HG02588 (cell line): ENCODE measurements at regions not wholly inside any gene's neighbourhood (a gene's known extent, or its start where the extent isn't known, plus 50 kb on each side); places are given as distances from the start of the nearest gene placed in this dataset.

Experiments
- ATAC-seq: cut with Tn5 transposase; IDR thresholded peaks from one replicate; pipeline ENCODE4 v1.9.1; 2021; ENCODE audit warnings: mild to moderate bottlenecking, moderate library complexity; ENCODE audit not compliant: unreplicated experiment

DNA sequence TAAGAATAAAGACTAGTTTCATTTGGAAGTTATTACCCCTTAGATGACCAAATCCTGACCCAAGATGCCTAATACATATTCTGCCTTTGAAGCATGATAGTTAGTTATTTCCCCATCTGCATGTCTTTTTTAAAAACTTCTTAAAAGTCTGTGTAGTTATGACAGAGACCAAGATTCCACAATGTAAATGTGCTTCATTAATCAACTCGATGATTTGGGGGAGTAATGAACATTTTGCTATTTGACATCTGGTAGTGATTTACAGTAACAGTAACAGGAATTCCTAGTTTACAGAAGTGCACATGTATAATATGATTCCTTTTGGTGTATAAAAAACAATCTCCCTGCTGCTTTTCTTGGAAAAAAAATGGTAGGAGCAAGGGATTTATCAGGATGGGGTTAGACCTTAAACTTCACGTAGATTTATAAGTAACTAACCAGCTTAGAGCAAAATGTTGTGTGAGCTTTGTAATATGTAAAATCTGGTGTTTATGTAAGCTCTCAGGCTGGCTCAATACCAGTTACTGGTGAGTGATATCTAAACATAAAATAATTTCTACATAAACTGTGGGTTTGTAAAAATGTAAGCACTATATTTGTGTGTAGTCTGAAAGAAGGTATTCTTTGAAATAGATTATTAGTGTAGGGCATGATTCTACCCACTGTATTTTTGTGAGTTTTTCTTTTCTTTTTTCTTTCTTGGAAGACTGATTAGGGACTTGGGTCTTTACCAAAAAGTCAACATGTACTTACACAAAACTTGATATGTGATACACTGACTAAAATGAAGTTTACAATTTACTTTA, 641.6 kb downstream of the EPHA4 start:
- ATAC-seq: no peak

DNA sequence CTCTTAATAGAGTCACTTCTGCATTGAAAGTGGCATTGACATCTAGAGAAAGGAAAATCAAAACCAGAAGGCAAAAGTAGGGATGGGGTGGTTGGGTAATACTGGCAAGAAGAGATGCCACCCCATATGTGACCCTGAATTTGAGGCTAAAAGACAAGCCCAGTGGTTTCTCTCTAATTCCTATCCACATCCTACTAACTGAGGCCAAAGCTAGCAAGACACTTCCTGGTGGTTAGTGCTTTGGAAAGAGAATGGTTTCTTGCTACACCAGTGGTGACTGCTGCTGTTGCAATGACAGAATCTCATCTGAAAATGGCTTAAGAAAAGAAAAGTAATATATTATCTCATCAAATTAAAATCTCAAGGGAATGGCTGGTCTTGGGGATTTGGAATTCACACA, 640.6 kb downstream of the EPHA4 start:
- ATAC-seq: no peak

DNA sequence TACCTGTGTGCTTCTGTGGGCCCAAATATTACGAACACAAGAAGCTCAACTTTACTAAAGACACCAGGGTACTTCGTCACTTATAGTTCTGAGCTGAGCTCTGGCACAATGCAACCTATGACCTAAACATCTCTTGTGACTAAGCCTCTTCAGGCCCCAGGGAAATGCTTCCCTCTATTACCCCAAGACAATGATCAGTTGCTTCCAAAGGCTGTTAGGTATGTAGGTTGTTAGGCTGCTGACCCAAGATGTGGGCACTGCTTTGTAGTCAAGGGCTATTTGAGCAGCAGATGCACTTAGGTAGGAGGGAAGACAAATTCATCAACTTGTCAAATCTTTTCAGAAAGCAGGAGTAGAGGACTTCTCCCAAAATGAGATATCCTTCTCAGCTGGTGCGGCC, 640.1 kb downstream of the EPHA4 start:
- ATAC-seq: no peak

DNA sequence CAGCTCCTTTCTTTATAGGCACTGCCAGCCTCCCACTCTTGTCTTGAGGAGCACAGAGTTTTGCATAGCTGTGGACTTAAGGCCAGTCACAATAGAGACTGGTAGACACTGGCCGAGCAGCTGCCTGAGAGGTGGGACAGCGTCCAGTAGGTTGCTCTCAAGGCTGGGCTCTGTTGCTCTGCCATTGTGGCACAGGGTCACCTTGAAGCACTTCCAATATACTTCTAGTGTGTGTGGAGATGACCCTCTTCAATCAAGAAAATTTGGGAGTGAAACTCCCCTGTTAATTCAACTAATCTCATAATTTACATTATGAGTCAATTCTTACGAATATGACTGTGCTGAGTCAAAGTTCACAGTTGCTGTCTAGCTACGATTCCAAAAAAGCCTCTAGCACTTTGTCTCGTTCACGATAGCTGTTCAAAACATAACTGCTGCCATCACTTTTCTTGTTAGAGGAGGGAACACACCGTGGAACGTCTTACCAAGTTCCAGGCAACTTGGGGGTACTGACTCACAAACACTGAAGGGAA, 636.2 kb downstream of the EPHA4 start:
- peak; percentile 86 for ATAC-seq

DNA sequence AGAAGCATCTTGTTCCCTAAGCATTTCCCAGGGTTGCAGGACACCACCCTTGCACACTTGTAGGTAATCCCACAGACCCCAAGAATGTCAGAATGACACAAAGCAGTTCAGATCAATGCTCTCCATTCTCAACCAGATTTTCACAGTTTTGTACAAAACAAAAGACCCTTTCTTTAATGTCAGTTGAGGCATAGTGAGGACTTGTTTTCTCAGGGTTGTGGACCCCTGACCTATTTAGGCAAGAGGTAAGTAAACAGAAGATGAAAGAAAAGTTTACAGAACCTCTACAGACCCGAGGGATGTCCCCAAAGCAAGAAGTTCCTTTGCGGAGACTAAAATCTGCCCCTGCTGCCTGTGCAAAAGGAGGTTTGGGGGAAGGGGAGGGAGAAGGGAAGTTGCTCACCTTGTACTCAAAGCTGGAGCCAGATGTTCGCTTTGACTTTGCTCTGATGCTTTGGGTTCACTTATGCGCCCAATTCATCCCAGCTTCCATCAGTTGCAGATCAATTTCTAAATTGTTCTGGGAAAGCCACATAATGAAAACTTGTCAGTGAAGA, 635.4 kb downstream of the EPHA4 start:
- no peak for ATAC-seq

DNA sequence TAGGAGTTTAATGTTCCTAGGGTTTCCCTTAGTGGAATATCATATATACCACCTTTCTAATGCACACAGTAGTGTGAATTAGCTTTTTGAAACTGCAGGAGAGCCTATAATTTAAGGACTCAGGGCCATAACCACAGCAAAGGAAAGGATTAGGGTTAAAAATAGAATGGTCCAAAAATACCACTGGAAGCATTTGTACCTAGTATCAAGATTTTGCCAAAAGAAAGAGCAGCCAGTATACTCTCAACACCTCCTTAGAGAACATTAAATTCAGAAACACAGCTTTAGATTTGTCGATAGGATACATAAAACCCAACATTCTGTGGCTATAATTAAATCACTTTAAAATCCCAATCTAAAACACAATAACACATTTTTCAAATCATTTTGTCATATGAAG, 634.9 kb downstream of the EPHA4 start:
- ATAC-seq: no peak

DNA sequence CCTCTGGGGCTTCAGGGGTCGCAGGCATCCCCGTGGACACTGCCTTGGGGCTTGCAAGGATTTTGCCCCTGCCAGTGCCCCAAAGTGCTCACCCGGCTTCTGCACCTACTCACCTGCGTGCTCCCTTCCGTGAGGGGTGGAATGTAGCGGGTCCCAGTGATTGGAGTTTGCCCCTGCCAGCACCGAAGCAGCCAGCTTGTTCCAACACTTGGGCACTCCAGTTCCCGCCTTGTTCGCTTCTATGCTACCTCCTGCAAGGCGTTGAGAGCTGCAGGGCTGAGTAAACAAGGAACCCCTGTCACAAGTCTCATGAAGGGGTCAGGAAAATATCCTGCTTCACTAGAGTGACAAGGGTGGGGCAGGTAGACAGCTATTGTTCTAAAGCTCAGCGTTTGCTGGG, 631.5 kb downstream of the EPHA4 start:
- ATAC-seq: no peak

DNA sequence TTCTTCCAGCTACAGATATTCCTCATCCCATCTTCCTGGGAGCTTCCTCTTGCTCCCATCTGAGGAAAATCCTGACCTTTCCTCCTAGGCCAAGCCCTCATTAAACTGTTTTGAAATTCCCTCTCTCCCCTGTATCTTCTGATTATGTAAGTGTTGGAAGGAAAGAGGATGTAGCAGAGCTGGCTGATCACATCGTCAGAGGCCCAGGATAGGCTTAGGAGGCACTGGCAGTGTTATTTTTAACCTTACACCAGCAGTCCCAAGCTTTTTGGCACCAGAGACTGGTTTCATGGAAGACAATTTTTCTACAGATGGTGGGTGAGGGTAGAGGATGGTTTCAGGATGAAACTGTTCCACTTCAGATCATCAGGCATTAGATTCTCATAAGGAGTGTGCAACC, 630.4 kb downstream of the EPHA4 start:
- ATAC-seq: no peak

DNA sequence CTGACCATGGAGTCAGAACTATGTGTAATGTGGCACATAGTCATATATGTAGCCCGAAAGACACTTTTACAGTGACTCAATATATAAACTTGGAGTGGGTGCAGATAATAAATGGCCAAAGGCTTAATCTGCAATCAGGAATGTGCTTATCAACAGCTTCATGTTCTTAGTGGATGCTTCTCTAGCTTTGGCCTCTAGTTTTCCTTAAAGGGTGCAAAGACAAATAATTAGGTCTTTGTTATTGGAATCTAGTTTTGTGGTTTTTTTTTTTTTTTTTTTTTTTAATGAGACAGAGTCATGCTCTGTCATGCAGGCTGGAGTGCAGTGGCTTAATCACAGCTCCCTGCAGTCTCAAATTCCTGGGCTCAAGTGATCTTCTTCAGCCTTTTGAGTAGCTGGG, 625.6 kb downstream of the EPHA4 start:
- no peak for ATAC-seq

DNA sequence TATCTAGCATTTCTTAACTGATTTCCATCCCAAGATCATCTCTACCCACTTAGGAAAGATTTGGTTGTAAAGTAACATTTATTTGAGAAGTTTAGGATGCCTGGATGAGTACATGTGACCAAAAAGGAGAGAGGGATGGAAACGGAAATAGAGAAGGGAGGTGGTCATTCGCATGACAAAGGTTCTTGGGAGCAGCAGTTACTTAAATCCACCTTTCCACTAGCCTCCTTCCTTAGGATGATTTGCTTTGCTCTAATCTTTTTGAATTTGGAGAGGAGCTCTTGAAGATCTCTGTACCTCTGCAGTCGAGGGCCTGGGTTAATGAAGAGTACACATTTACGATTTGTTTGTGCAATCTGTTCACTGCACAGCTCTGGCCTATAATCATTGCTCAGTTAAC, 623.5 kb downstream of the EPHA4 start:
- no peak for ATAC-seq

DNA sequence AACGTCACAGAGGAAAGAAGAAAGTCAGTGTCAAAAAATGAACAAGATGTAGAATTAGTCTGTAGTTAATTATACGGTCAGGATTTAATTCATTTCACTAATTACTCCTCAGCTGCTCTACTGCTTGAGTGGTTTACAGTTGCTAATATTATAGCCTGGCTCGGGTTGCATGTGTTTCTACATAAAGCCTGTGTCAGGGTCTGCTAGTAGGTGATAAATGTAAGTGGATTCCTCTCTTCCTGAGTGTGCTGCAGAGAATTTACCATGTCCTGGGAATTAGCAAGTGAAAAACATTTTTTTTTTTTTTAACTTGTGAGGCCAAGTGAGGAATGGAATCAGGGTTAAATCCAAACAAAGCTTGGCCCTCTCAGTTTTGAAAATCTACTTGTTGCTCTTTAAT, 622.6 kb downstream of the EPHA4 start:
- ATAC-seq: no peak

DNA sequence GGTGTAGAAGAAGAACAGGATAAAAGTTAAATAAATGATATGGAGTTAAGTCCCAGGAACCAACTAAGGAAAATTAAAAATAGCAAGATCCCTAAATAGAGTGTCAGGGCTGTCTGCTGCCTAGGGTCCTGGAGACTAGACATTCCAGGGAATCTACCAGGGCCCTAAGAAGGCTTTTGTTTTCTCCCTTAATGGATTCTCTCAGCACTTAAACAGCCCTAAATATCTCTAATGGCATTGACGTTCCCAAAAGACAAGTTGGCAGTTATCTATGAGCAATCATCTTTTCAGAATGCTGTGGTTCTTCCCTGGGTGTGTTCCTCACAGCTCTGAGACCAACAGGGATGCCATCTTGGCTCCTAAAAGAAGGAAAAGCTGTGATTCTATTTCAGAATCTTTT, 616.3 kb downstream of the EPHA4 start:
- no peak for ATAC-seq

DNA sequence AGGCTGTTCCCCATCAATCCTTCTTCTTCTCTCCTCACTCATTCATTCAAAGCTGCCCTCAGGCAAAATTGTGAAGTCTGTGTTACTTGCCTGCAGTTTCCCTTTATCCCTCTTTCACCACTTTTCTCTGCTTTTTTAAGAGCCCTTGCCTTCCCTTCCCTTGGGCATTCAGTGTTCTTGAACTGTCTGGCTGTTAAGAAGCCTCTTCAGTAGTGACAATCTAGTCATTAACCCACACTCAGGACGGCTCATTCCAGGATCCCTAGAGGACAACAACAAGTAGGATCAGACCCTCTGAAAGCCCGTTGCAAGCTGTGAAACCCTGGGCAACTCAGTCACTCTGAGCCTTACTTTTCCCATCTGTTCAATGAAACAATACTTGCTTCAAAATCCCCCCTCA, 615.7 kb downstream of the EPHA4 start:
- ATAC-seq: no peak

DNA sequence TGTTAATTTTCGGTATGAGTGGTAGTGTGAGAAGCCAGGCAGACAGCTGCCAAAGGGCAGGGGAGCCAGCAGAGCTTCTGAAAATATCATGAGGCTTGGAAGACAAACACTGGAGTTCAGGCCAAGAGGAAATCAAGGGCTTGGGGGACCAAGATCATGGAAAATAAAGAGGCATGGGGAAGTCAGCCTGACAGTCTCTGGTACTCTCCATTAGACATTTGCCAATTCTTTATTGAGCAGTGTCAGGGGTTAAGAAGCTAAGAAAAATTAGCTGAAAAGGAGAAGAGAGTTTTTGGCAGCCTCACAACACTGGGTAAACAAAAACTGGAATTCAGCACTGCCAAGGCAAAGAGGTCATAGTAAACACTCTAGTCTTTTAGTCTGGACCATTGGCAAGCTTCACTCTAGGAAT, 612.7 kb downstream of the EPHA4 start:
- ATAC-seq: no peak

DNA sequence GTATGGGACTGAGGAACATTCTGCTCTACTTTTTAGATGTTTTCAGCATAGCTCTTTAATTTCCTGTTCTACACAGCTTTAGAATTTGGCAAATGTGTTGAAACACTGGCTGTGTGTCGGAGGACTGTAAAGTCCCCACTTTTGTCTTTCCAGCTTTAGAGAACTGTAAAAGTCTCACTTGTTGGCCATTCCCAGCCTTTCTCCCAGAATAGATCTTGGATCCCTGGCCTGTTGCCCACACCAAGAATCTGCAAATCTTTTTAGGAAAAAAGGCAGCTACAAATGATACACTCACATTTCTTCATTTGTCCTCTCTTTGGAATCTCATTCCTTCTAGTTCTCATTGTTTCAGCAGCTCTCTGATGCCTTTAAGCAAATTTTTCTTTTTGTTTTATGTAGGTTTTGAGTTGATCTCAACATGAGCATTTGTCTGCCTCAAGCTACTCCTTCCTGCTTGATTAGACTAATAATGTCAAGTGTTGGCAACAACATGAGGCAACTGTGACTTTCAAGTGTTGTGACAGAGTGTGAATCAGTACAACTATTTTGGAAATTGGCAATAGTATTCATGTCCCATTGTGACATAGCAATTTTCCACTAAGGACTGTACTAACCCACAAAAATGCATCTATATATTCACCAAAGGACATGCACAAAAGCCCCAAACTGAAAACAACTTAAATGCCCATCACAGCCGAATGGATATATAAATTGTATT, 610.8 kb downstream of the EPHA4 start:
- no peak for ATAC-seq

DNA sequence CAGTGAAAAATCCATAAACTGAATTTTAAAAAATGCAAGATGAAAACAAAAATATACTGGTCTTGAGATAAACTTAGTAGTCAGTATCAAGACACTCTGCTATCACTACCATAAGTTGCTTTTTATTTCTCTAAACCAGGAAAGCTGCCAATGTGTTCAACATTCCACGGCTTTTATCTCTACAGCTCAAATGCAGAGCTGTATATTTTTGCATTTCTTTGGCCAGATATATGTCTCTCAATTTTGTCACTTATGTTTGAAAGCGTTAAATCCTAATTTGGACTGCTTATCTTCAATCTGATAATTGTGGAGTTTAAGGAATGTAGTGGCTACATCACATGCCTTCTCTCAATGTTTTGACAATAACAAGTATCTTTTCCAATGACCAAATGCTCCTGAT, 609.5 kb downstream of the EPHA4 start:
- ATAC-seq: no peak

DNA sequence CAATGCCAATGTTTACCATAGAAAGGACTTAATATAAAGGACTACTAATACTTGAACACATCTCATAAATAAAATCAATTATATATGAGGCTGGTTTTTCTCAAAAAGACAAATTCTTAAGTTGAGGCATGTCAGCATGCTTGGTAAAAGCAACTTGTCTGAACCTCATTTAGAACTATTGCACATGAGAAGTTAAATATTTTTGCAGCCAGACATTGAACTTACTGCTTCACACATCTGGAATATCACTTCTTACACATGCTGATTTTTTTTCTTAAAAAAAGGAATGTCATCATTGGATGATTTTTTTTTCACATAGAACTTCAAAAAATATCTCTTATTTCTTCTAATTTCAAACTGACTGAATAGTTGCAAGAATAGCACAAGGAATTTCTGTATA, 609.0 kb downstream of the EPHA4 start:
- ATAC-seq: no peak

DNA sequence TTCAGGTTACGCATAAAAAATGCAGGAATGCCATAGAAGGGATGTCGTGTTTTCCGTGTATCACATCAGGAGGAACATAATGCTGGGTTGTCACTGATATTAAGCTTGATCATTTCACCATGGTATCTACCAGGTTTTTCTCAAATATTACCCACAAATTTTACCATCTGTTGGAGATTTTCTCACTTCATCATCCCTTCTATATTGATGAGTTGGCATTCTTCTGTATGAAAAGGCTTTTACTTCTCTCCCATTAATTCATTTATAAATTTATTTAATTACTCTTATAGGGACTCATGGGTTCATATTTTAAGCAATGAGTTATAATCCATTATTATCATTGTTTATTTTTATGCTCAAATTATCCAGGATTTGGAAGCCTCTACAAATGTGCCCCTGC, 608.2 kb downstream of the EPHA4 start:
- ATAC-seq: no peak

DNA sequence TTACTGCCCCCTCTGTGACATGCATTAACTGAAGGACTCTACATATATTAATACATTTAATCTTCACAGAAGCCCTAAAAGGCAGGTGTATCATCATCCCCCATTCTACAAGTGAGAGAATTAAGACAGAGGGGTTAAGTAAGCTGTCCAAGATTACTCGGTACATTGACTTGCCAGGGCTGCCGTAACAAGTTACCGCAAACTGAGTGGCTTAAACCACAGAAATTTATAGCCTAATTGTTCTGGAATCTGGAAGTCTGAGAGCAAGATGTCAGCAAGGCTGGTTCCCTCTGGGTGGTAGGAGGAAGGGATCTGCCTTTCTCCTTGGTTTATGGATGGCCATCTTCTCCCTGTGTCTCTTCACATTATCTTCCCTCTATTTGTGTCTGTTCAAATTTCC, 605.5 kb downstream of the EPHA4 start:
- ATAC-seq: no peak

DNA sequence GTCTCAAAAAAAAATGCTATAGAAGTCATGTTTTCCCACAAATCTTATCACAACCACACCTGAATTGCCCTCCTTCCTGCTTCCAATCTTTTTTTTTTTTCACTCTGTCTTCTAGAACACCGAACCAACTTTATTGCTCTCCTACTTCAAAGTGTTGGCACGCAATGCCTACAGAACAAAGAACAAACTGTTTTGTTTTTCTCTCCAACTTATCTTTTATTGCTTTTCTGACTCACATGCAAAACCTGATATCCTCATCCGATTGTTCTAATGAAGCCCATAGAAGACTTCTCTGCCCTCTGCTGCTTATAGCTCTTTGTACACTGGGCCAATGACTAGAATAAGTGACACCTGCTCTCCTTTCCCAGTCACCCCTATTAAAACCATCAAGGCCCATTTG, 602.8 kb downstream of the EPHA4 start:
- no peak for ATAC-seq

DNA sequence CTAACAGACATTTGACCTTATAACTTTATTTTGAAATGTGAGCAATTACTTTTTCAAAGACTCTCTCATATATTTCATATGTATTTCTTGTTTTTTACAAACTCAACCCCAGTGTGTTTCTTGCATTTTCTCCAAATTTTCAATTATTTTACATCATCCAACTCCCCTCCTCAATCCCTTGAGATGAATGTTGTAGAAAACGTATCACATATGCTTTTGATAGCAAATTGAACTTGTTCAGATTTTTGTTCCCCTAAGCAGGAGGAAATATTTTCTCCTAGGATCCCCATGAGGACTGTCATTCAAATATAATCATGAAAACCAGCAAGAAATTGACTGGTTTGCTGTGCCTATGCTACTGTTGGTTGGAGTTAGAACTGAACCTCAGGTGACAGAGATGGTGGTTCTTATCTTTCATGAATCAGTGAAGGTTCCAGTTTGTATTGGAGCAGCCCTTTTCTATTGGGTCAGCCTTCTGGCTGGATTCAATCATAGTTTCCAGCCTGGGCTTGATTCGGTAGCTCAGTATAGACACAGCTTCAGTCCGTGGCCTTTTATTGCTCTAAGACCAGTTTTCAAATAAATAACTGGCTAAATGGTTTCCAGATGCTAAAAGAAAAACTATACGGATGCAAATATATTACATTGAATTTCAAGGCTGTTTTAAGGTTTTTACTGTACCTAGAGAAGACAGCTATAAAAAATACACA, 591.0 kb downstream of the EPHA4 start:
- ATAC-seq: no peak
